PC-9 (cell line): ENCODE measurements at regions not wholly inside any gene's neighbourhood (a gene's known extent, or its start where the extent isn't known, plus 50 kb on each side); places are given as distances from the start of the nearest gene placed in this dataset.

Experiments
- BruUV-seq: library from RNA; stranded (reverse); fragments of 400-500 nt; replicated peaks from 2 replicates; lab custom pipeline; 2021; lab: Mats Ljungman, UMichigan
- CTCF ChIA-PET: fragments of 300-600 bp; sonication (Branson Sonifier 250); formaldehyde crosslinking; loops from one replicate; lab custom pipeline; 2022; ENCODE audit warnings: antibody characterized with exemption; lab: Charles Lee
- POLR2A ChIA-PET: fragments of 300-600 bp; sonication (Branson Sonifier 250); formaldehyde crosslinking; loops from one replicate; lab custom pipeline; 2022; ENCODE audit warnings: antibody characterized with exemption; ENCODE audit not compliant: unreplicated experiment; lab: Charles Lee
- DNase-seq, 2 experiments: peaks; one replicate each; pipeline versions ENCODE4 v3.0.0 to v3.0.0-alpha.2; 2015 to 2022; ENCODE audit warnings: mixed read lengths in 1 of 2
- H2AFZ ChIP-seq: fragments of 200-600 bp; sonication (generic); 2 replicates; pipeline ENCODE4 v1.8.1; 2017; ENCODE audit warnings: antibody characterized with exemption
- H3F3A ChIP-seq: fragments of 200-600 bp; sonication (generic); 2 replicates; pipeline ENCODE4 v1.8.1; 2017; ENCODE audit warnings: antibody characterized with exemption, mild to moderate bottlenecking, low read depth; ENCODE audit not compliant: insufficient read depth
- H3K27ac ChIP-seq: fragments of 200-600 bp; sonication (generic); 2 replicates; pipeline ENCODE4 v1.6.1; 2016; ENCODE audit warnings: mixed run types
- H3K27me3 ChIP-seq: fragments of 200-600 bp; sonication (generic); 2 replicates; pipeline ENCODE4 v1.6.1; 2016; ENCODE audit warnings: low read depth, mixed run types; ENCODE audit not compliant: insufficient read depth
- H3K36me3 ChIP-seq: fragments of 200-600 bp; sonication (generic); 2 replicates; pipeline ENCODE4 v1.6.1; 2016; ENCODE audit warnings: low read depth, mixed run types
- H3K4me1 ChIP-seq: fragments of 200-600 bp; sonication (generic); replicated peaks from 2 replicates; pipeline ENCODE4 v1.6.1; 2016; ENCODE audit warnings: mixed run types; ENCODE audit not compliant: insufficient read depth
- H3K4me2 ChIP-seq: fragments of 200-600 bp; sonication (generic); 2 replicates; pipeline ENCODE4 v1.6.1; 2017; ENCODE audit warnings: mixed run types
- H3K4me3 ChIP-seq: fragments of 200-600 bp; sonication (generic); 2 replicates; pipeline ENCODE4 v1.6.1; 2016; ENCODE audit warnings: mixed run types
- H3K79me2 ChIP-seq: fragments of 200-600 bp; sonication (generic); 2 replicates; pipeline ENCODE4 v1.6.1; 2017; ENCODE audit warnings: low read depth, mixed run types
- H3K9me2 ChIP-seq: fragments of 200-600 bp; sonication (generic); 2 replicates; pipeline ENCODE4 v1.8.1; 2017; ENCODE audit warnings: mild to moderate bottlenecking; ENCODE audit not compliant: insufficient read depth
- H3K9me3 ChIP-seq: fragments of 200-600 bp; sonication (generic); 2 replicates; pipeline ENCODE4 v1.8.1; 2016; ENCODE audit warnings: low read depth; ENCODE audit not compliant: insufficient read depth
- H4K20me1 ChIP-seq: fragments of 200-600 bp; sonication (generic); 2 replicates; pipeline ENCODE4 v1.8.1; 2017; ENCODE audit not compliant: insufficient read depth
- CTCF ChIP-seq: fragments of 200-600 bp; sonication (generic); conservative IDR thresholded peaks from 2 replicates; pipeline ENCODE4 v1.6.1; 2017; ENCODE audit warnings: mixed run types, antibody characterized with exemption, mild to moderate bottlenecking, moderate library complexity
- EZH2 ChIP-seq: fragments of 200-600 bp; sonication (generic); IDR thresholded peaks from 2 replicates; pipeline ENCODE4 v1.8.0; 2017; ENCODE audit warnings: antibody characterized with exemption, low read depth
- intact Hi-C: fragments of 100-400 bp; cut with micrococcal nuclease; formaldehyde crosslinking; loops from one replicate; pipeline ENCODE4 v1.10.0; 2022; ENCODE audit not compliant: unreplicated experiment

DNA sequence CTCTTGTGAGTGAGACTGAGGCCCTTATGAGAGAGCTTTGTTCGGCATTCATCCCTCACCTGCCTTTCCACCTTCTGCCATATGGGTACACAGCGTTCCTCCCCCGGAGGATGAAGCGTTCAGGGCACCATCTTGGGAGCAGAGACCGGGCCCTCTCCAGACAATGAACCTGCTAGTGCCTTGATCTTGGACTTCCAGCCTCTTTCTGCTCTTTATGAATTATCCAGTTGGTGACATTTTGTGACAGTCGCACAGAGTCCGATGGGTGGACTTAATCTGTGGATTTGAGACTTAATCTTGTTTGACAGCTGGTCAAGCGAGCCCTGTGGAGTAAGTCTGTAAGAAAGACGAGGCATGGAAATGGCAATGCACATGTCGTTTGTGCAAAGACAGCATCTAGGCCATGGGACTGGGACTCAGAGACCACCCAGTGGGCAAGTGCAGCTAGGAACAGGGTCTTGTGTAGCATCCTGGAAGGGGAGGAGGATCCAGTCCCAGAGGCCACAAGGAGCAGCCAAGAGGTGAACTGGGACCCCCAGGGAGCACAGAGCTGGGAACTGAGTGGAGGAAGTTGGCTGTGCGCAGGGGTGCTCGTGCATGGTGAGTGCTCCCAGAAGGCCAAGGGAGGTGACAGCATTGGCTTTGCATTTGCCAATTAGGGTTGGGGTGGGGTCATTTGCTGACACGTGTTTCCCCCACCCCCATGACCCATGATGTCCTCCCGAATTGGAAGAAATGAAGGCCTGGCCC, 69.5 kb upstream of the HDAC4 start:
- H2AFZ ChIP-seq = no peak overlapping the region
- 0 out of 2 replicates have a peak, but pooled peaks cover 3% of the 10 kb centered on the region for H4K20me1 ChIP-seq
- no peak overlapping the region for H3K27ac ChIP-seq
- H3K79me2 ChIP-seq = no peaks in the 10 kb centered on the region
- no peaks in the 10 kb centered on the region for H3K9me3 ChIP-seq
- H3K27me3 ChIP-seq = peaks cover 99% of the 10 kb centered on the region
- no TSS peak for BruUV-seq
- TF ChIP-seq CTCF = no peak
- TF ChIP-seq EZH2 = no peak
- no peaks in the 10 kb centered on the region for H3K9me2 ChIP-seq
- no peaks in the 10 kb centered on the region for H3K36me3 ChIP-seq
- no peak overlapping the region for H3K4me3 ChIP-seq
- no peaks in the 10 kb centered on the region for H3F3A ChIP-seq
- ChIA-PET CTCF (no interaction called here), POLR2A (no interaction called here)
- DNase-seq = no peak
- no peaks in the 10 kb centered on the region for H3K4me1 ChIP-seq
- intact Hi-C loops = no loop called here
- H3K4me2 ChIP-seq = no peak overlapping the region

GRCh38 chr2:239469106-239469960, 68.5 kb upstream of the HDAC4 start:
- Histone ChIP-seq H3F3A (no peaks in the 10 kb centered on the region), H3K79me2 (no peaks in the 10 kb centered on the region), H3K27ac (no peak overlapping the region), H4K20me1 (0 out of 2 replicates have a peak, but pooled peaks cover 3% of the 10 kb centered on the region), H3K36me3 (no peaks in the 10 kb centered on the region), H2AFZ (no peak overlapping the region), H3K9me3 (no peaks in the 10 kb centered on the region), H3K4me1 (no peaks in the 10 kb centered on the region), H3K4me2 (no peak overlapping the region), H3K9me2 (no peaks in the 10 kb centered on the region), H3K4me3 (no peak overlapping the region), H3K27me3 (peaks cover 99% of the 10 kb centered on the region)
- DNase-seq = no peak
- no TSS peak for BruUV-seq
- ChIA-PET CTCF (no interaction called here), POLR2A (no interaction called here)
- TF ChIP-seq CTCF = no peak
- no peak for TF ChIP-seq EZH2
- intact Hi-C loops = no loop called here

- Histone ChIP-seq H3K4me3 (no peak overlapping the region), H3K27ac (no peak overlapping the region), H2AFZ (no peak overlapping the region), H3K9me3 (no peaks in the 10 kb centered on the region), H3K27me3 (peaks cover 99% of the 10 kb centered on the region), H3K4me1 (no peaks in the 10 kb centered on the region), H3F3A (no peaks in the 10 kb centered on the region), H4K20me1 (0 out of 2 replicates have a peak, but pooled peaks cover 3% of the 10 kb centered on the region), H3K36me3 (no peaks in the 10 kb centered on the region), H3K4me2 (no peak overlapping the region), H3K79me2 (no peaks in the 10 kb centered on the region), H3K9me2 (no peaks in the 10 kb centered on the region)
- intact Hi-C loops = no loop called here
- no peak for TF ChIP-seq EZH2
- no peak for TF ChIP-seq CTCF
- no peak for DNase-seq
- no TSS peak for BruUV-seq
- ChIA-PET CTCF (no interaction called here), POLR2A (interaction anchor here (0.6 kb wide), 1 partner anchor 9 kb away, joined by 3 read pairs; no protein-coding TSS in a partner anchor)
These were observed 67.8 kb upstream of the HDAC4 start for GRCh38 chr2:239468491-239469105.
